HG03354 (cell line): ENCODE measurements at regions not wholly inside any gene's neighbourhood (a gene's known extent, or its start where the extent isn't known, plus 50 kb on each side); places are given as distances from the start of the nearest gene placed in this dataset.
A peak's percentile ranks its signal among the peaks of the same experiment; 100 is the strongest.

Experiments used
- ATAC-seq: cut with Tn5 transposase; IDR thresholded peaks from one replicate; pipeline ENCODE4 v1.9.1; 2021; ENCODE audit warnings: mild to moderate bottlenecking; ENCODE audit not compliant: unreplicated experiment, poor library complexity, severe bottlenecking

DNA sequence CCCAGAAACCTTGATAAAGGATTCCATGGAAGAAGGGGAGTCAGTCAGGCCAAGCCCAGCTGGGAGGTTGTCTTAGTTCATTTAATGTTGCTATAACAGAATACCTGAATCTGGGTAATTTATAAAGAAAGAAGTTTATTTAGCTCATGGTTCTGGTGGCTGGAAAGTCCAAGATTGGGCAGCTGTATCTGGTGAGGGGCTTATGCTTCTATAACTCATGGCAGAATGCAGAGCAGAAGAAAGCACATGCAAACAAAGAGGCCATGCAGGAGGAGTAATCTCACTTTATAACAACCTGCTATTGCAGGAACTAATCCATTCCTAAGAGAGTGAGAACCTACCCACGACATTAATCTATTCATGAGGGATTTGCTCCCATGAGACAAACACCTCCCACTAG is 54.2 kb upstream of the ANKRD1 start:
- no peak for ATAC-seq

DNA sequence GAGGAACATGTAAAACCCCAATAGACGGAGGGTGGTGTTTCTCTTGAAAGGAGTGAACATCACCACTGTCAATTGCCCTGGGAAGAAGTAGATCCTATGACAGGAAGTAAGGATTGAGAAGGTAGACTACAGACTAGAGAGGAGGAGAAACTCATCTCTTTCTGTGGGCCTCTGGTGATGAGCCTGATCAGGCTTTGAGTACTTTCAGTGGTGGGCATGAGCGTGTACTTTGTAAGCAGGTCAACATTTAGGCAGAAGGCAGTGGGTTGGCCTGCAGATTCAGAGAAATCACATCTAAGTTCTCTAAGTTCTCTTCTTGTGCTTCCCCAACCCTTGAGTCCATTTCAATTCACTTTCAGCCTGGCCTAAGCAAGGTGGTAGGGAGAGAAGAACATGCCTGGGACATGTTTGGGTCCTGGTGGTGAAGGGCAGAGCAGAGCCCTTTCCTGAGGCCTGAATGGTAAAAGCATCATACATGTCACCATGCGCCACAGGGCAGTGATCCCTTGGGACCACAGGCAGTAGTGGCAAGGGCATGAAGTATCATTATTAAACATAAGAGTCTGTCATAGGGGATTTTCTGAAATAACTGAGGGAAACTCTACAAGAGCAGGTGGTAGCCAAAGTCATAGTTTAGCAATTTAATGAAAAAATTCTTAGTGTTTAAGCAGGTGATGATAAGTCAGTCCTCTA is 56.4 kb upstream of the ANKRD1 start:
- ATAC-seq = peak; percentile 80

DNA sequence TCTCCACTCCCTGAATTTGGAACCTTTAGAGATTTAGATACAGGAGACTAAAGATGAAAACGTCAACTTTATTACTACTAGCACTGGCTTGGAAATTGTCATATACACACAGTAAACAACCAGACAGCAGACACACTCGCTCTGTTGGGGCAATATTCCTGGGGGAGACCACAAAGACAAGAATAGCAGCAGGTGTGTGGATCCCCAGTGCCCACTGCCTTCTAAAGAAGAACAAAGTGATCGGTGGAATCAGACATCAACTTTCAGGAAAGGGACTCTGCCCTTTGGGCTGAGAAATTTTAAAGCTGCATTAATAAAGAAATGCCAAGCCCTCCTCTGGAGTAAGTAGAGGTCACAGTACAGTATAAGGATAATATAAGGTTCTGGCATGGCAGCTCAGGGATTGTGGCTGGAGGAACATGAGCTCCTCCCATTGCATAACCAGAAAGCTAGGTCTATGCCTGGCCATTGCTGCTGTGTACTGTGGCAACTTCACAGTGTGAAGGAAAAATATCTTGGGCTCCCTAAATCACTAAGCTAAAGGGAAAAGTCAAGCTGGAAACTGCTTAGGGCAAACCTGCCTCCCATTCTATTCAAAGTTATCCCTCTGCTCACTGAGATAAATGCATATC is 57.1 kb upstream of the ANKRD1 start:
- no peak for ATAC-seq

DNA sequence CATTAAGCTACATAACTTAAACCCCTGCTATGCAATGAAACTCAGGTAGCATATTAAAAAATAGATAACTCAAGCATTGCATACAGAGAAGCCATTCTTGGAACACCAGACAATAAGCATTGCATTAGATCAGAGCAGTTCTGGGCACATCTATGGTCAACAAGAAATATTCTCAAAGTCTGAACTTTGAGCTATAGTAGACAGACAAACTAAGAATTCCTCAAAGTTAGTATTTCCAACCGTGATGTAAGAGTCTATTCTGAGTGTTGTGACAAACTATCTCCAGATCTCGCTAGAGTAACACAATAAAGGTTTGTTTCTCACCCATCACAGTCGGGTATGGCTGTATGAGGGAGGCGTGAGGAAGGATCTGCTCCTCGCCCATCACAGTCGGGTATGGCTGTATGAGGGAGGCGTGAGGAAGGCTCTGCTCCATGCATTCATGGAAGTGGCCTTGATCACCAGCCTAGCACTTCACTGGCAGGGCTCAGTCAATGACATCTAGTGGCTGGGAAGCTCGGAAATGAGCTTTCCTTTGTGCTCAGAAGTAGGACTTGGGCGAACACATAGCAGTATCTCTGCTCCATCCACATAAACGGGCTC is 61.6 kb upstream of the ANKRD1 start:
- ATAC-seq = no peak

DNA sequence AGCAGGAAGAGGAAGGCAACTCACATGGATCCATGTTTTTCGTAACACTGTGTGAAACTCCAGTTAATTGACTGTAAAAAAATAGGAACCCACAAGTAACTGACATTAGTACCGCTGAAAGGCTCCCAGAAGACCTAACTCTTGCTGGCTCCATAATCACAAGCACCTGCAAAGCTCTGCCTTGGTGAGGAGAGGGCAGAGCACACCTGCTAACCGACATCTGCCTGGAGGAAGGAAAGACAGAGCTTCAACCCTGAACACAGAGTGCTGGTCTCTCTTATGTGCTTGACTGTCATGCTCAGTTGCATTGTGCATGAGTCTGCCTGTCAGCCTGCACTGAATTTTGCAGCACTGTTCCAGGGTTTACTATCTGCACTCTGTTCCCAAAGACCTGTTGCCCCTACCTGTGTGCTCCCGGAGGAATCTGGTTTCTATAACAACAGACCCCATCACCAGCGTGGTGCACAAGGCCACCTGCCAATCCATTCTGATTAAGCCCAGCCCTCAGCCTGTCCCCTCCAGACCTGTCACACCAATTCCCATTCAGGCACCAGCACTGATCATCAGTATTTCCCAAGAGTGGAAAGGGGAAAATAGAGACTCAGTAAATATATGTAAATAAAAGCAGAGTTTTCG is 63.1 kb upstream of the ANKRD1 start:
- ATAC-seq = no peak

DNA sequence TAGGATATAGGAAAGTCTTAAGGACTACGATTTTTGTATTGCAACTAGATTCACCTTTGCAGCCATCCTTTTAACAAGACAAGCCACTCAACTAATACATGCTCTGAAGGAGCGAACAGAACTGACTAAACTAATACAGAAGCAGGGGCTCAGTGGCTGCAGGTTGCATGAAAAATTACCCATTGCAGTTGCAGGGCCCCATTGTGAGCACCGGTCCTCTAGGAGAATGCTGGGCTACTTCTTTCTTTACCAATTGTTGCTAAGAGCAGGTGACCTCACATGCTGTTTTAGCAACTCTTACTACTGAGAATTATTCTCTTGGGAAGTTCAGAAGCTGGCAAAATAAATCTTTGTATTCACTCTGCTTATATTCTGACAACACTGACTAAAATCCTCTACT is 64.0 kb upstream of the ANKRD1 start:
- no peak for ATAC-seq

DNA sequence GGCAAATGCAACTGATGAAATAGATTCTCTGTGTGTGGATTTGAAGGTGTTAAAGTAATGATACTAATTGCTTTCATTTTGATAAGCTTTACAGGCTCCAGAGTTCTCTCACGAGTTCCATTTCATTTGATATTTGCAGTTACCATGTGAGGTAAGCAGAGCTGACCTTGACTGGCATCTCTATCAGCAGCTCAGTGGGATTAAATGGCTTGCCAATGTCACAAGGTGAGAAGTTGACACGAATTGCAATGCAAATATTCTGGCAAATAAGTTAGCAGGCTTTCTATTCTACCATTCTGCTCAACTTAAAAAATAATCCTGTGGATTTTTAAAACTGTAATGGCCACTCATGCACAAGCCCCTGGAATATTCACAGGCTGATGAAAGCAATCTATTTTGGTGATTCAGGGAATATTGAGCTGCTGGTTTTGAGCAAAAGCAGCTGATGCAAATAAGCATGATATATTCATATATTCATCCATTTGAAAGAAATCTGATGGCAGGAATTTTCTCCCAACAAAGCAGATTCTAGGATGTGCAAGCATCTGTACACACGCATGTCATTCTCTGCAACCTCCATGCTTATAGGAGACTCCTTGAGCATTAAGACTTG is 64.5 kb upstream of the ANKRD1 start:
- ATAC-seq = no peak

DNA sequence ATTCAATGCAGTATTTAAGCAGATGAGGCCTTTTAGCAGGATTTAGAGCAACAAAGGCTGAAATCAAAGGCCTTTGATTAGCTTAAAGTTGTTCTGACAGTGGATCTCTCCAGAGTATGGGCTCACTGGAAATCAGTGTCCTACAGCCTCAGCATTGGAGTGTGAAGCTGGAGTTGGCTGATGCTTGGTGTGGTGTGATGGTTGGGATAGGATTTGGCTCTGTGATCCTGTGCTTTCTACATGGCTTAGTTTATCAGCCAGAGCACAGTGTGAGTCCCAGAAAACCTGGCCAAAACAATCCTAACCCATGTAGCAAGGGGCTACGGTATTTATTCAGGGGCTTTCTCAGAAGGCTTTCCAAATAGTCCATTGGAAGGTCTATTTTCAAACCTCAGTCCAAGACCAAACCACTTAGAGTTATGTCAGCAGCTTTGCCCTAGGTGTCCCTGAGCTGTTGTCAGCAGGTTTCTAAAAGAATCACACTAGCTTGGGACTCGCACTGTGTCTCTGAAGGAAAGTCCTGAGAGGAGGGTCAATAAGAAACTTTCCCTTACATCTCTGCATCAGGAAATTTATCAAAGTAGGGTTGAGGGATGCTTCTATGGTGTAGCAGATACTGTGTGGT is 65.4 kb upstream of the ANKRD1 start:
- ATAC-seq = no peak

DNA sequence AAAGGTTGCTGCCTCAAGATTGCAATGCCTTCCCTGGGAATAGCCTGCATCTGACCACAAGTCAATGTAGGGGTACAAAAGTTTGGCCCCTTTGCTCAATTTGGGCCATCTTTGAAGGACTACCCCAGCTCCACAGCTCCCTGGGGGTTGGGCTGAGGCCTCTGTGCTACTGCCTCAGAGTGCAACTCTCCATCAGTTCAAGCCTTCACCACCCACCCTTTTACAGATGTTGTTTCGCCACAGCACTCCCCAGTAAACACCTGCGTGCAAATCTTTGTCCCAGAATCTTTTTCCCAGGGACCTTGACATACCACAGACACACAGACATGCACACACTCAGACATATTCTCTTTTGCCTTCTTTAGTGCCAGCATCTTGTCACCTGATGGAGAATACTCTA is 66.0 kb upstream of the ANKRD1 start:
- ATAC-seq = no peak

DNA sequence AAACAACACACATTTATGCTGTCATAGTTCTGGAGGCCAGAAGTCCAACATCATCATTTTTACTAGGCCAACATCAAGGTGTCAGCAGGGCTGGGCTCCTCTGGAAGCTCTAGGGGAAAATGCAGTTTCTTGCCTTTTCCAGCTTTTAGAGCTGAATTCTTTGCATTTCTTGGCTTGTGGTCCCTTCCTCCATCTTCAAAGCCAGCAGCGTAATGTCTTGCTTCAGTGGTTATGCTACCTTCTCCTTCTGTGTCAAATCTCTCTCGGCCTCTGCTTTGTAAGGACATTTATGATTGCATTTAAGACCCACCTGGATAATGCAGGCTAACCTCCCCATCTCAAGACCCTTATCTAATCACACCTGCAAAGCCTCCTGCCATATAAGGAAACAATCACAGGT is 66.5 kb upstream of the ANKRD1 start:
- ATAC-seq = no peak

DNA sequence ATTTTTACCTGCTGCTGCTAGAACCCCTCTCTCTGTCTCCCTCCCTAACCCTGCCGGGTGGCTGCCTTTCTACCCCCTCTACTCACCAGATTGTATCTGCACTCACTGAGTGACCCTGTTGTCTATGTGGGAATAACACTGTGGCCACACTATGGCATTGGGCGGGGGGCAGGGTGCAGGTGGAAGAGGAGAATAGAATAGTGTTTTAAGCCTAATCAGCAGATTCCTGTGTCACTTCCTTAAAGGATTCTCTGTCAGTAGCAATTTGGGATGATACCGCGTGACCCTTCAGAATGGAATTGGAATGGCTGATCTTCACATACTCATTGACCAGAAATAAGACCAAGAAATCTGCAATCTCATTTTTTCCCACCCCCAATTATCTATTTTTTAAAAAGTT is 67.1 kb upstream of the ANKRD1 start:
- ATAC-seq = no peak

DNA sequence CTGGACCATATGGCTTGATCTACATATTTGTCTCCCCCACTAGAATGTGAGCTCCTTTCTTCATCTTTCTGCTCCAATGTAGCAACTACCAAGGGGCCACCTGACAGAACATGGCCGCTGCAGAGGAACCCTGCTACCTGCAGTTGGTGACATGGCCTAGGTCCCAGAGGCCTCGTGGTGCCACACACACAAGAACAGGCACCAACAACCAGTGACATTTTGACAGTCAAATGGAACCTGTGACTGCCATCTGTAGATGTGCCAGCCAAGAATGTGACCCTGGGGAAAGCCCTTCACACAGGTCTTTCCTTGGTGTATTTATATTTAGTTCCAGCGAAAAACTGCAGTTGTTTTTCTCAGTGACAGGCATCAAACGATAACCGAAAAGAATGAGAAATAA is 67.9 kb upstream of the ANKRD1 start:
- no peak for ATAC-seq

DNA sequence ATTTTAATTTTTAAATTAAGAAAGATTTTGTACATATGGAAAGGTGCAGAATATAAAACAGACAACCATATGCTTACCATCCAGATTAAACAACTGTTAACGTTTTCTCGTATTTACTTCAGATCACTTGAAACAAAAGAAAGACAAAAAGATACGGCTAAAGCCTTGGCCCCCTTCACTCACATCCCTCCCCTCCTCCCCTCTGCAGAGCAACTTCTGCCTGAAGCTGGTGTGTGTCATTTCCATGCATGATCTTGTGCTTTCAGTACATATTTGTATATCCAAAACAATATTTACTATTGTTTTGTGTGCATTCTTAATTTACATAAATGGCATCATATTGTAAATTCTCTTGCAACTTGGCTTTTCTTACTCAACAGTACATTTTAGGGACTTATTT is 68.5 kb upstream of the ANKRD1 start:
- ATAC-seq = no peak

DNA sequence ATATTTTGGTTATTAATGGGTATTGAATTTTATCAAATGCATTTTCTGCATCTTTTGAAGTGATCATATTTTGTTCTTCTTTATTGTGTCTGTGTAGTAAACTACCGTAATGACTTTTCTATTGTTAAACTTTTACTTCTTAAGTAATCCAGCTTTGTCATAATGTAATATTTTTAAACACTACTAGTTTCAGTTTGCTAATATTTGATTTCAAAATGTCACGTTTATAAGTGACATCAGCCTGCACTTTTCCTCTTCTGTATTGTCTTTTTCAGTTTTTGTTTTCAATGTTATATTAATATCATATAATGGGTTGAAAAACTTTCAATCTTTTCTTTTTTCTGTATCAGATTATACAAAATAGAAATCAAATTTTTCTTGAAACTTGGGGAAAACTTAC is 71.6 kb upstream of the ANKRD1 start:
- peak; percentile 38 for ATAC-seq

DNA sequence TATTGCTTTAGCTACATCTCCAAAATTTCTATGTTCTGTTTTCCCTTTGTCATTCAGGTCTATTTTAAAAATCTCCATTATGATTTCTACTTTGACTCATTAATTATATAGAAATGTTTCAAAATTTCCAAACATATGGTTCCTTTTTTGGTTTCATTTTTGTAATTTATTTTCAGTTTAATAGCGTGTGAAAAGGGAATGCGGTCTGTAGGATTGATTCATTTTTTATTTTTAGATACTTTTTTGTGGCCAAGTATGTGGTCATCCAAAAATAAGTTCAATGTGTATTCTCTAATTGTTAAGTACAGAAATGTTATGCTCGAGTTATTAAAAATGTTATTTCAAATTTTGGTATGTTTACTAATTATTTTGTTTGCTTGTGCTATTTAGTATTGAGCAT is 72.5 kb upstream of the ANKRD1 start:
- ATAC-seq = peak; percentile 55

DNA sequence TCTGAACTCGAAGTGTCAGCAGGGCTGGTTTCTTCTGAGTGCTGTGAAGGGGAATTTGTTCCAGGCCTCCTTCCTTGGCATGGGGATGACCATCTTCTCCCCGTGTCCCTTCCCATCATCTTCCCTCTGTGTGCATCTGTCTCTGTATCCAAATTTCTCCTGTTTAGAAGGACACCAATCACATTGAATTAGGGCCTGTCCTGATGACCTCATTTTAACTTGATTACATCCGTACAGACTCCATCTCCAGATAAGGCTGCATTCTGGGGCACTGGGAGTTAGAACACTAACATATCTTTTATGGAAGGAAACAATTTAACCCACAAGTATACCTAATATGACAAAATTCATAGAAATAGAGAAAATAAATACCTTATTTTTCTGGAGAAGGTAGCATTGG is 76.8 kb upstream of the ANKRD1 start:
- no peak for ATAC-seq

DNA sequence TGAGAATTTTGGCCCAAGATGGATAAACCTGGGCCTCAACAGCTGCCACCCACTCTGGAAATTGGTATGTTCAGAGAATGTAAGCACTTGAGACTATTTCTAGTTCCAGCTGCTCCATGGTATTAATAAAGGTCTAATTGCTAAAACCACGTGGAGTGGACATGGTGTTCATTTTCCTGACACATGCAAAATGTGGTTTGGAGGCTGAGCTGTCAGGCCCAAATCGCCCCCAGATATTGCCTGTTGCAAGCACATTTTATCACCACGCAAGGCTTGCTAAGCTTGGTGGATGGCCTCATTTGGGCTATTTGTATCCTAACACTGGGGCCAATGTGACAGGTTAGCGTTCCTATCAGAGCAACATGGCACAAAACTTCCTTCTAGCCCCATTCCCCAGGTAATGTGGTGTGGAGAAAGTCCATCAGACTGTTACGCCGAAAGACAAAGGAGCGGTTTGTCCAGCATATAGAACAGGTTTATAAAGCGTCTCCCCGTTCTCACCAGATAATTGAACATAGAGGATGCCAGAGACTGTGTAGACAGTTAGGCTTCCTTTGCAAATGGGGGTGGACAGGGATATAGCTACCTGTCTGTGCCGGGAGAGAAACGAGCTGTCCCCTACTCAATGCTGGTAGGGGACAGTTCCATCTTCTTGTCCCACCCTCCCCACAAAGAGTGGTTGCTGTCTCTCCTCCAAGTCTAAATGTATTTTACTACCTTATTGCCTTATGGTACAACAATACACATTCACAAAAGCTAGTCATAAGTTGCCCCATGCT is 78.0 kb upstream of the ANKRD1 start:
- ATAC-seq = peak; percentile 17

DNA sequence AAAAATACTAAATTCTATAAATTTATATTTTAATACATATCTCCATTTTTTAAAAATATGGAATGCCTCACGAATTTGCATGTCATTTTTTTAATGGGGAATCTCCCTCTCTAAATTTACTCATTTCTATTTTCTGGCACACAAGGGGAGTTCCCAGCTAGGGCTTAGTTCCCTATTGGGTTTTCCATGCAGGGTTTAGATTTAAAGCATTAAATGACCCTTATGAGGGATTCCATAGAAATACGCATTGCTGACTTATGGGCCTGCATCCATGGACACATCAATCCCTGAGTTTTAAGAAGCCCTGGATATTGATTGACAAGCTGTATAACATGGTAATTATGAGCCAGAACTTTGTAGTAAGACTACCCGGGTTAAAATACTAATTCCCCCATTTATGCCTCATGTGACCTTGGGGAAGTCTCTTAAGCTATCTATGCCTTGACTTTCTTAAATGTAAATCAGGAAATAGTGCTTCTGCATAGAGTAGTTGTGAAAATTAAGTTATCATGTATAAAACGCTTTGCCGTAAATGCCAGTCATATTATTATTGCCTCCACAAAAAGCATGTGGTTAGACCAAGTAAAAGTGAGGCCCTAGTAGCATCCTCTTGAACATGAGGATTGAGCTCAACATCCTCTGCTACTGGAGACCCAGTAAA is 78.8 kb upstream of the ANKRD1 start:
- ATAC-seq = peak; percentile 82

DNA sequence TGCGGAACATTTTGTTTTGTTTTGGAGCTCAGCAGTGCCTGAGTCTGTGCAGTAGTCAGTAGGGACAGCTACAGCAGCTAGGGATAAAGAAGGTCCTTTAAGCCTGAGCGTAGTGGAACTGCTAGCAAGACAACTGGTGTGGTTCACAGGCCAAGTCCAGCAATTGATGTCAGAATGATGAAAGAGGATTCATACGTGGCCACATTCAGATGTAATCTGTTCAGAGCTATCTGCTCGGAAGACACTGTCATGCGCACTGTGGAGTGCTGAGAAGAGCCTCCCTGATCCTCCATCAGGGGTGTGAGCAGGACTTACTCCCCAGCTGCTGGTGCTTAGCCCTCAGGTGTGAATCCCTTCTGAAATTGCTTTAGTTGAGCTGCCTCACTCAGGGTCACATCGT is 79.6 kb upstream of the ANKRD1 start:
- ATAC-seq = no peak
